ENCODE measurements at regions not wholly inside any gene's neighbourhood (a gene's known extent, or its start where the extent isn't known, plus 50 kb on each side); places are given as distances from the start of the nearest gene placed in this dataset.
A peak's percentile ranks its signal among the peaks of the same experiment; 100 is the strongest.

GRCh38 chr10:88104223-88104622, 240.8 kb downstream of the PTEN start:
- DNase-seq (ENCODE audit: insufficient read length, low spot score) = no peak
- peak; percentile 95 for FAIRE-seq

DNA sequence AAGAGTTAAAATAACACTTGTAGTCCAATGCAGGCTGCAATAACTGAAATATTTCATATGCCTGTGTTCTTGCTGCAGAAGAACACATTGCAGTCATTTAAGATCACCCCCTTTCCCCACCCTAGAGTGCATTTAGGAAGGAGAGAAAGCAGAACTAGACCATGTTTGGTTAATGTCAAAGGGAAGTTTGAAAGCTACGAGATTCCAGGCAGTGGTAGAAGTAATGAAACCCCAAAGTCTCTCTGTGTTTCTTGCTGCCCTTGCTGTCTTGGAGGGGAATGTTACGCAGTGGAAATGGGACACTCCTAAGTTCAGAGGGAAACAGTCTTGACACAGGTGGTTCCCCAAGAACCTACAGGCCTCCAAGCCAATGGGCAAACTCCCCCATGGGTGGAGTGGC, 242.9 kb downstream of the PTEN start:
- FAIRE-seq = peak; percentile 94

GRCh38 chr10:88107296-88108097, 244.1 kb downstream of the PTEN start:
- DNase-seq (ENCODE audit: insufficient read length, low spot score) (no peak), FAIRE-seq (no peak)

More for the DNA sequence above, 242.9 kb downstream of the PTEN start:
- DNase-seq (ENCODE audit: insufficient read length, low spot score) = no peak

GRCh38 chr10:88108115-88108610, 244.7 kb downstream of the PTEN start:
- no peak for DNase-seq (ENCODE audit: insufficient read length, low spot score)
- peak; percentile 100 for FAIRE-seq

GRCh38 chr10:88110355-88110754, 246.9 kb downstream of the PTEN start:
- FAIRE-seq = peak; percentile 91
- no peak for DNase-seq (ENCODE audit: insufficient read length, low spot score)

- no peak for DNase-seq (ENCODE audit: insufficient read length, low spot score)
- peak; percentile 88 for FAIRE-seq
Measured at GRCh38 chr10:88110822-88111221, 247.4 kb downstream of the PTEN start.

- DNase-seq (ENCODE audit: insufficient read length, low spot score) (no peak), FAIRE-seq (no peak)
Measured at GRCh38 chr10:88111294-88111693, 247.9 kb downstream of the PTEN start.

DNA sequence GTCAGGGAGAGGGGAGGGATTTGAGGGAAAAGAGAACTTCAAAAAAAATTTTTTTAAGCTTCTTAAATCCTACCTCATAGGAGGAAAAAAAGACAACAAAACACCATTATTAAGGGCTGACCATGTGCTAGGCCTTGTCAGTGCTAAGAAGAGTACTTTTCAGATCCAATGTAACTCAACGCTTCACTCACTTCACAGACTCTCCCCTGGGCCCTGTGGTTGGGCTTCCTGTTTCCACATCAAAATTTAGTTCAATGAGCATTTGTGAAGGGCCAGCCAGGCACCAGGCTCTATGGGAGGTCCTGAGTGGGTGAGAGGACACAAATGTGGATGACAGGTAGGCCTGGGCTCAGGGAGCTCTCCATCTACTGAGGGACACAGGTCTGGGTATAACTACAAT, 249.8 kb downstream of the PTEN start:
- DNase-seq (ENCODE audit: insufficient read length, low spot score) (no peak), FAIRE-seq (no peak)

DNA sequence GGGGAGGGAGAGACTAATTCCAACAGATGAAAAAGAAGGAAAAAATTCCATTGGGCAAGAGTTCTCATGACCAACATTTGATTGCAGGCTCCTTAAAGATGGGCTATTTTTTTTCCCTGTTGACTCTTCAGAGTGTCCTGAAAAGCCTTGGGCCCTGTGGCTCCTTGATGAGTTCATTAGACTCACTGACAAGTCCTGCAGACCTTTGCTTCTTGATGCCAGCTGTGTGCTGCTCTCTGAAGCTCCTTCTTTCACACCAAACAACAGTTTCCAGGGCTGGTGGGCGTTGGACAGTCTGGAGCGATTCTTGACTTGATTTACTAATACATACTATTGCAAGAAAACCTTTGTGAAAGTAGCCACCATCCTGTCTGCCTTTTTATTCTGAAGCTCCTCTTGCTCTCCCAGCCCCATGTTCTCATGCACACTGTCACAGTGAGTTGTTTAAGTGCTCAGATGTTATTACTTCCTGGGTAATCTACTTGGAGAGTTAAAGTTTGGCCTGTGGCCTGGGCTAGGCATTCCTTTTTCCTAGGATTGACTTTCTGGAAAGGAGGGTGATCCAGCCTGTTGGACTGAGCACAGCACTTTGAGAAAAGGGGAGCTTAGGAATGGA, 250.3 kb downstream of the PTEN start:
- DNase-seq (ENCODE audit: insufficient read length, low spot score) (no peak), FAIRE-seq (no peak)

DNA sequence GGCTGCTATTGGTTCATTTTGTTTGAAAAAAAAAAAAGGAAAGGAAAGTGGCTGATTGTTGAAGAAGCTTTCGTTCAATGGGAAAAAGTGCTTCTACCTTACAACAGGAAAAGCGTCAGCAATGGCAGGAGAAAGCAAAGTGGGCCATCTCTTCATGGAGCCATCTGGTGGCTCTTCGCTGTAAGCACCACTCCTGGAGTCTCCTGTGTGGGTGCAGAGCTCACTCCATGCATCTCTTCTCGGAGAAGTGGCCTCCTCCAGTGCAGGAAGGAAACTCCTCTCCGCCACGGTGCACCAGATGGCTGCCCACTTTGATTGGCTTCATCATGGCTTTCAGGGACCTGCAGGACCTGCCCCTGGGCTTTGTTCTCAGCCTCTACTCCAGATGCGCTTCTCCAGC, 250.9 kb downstream of the PTEN start:
- peak; percentile 99 for FAIRE-seq
- DNase-seq (ENCODE audit: insufficient read length, low spot score) = no peak

DNA sequence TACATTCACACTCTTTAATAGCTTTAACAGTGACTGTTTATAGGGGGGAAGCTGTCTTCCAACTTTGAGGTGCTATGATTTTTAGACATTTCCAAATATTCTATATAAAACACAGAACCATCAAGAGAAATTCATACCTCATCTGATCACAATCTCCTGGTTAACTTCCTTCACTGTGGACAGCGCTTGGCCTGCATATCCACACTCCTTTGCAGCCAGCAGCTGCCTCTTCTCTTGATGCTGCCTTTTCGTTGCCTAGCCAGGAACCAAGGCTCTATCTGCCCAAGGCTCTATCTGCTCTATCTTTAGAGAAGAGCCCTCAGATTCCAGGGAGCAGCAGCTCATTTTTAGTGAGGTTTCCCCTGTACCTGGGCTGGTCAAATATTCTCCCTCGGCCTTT, 252.0 kb downstream of the PTEN start:
- peak; percentile 64 for FAIRE-seq

GRCh38 chr10:88115968-88116367, 252.5 kb downstream of the PTEN start:
- DNase-seq (ENCODE audit: insufficient read length, low spot score) (no peak), FAIRE-seq (peak; percentile 35)

More for the DNA sequence above, 252.0 kb downstream of the PTEN start:
- DNase-seq (ENCODE audit: insufficient read length, low spot score) = no peak

DNA sequence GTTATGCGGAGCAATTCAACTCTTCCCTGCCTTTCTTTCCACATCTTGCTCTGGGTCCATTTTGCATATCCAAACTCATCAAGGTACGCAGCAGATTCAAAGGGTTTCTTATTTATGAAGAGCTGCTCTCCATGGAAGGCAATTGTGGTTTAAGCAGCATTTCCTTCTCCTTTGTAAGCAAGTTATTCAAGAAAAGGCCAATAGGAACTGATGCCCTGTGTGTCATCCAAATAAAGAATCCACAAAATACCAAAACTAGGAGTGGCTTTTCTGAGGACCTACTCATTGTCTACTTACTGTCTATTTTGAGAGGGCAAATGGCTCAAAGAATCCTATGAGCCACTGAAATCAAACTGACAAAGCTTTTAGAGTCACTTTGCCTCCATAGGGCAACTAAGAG, 253.1 kb downstream of the PTEN start:
- FAIRE-seq (peak; percentile 63), DNase-seq (ENCODE audit: insufficient read length, low spot score) (no peak)

- DNase-seq (ENCODE audit: insufficient read length, low spot score) (no peak), FAIRE-seq (peak; percentile 94)
Measured at GRCh38 chr10:88116971-88117626, 253.7 kb downstream of the PTEN start.

- DNase-seq (ENCODE audit: insufficient read length, low spot score) = no peak
- no peak for FAIRE-seq
Measured at GRCh38 chr10:88117869-88118632, 254.6 kb downstream of the PTEN start.

DNA sequence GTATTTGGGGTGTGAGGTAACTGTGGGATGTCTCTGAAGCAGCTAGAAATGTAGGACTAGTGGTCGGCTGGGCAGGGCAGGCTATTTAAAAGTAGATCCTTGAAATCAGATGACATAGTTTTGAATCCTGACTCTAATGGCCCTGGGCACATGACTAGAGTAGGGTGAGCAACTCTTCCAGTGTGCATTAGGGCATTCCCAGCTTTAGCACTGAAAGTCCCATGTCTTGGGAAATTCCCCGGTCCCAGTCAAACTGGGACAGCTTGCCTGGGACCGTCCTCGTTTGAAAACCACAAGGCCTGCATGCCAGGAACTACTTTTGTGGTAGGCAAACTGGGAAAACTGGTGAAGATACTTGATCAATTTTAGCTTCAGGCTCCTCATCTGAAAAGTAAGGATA, 255.3 kb downstream of the PTEN start:
- FAIRE-seq (peak; percentile 55), DNase-seq (ENCODE audit: insufficient read length, low spot score) (no peak)

DNA sequence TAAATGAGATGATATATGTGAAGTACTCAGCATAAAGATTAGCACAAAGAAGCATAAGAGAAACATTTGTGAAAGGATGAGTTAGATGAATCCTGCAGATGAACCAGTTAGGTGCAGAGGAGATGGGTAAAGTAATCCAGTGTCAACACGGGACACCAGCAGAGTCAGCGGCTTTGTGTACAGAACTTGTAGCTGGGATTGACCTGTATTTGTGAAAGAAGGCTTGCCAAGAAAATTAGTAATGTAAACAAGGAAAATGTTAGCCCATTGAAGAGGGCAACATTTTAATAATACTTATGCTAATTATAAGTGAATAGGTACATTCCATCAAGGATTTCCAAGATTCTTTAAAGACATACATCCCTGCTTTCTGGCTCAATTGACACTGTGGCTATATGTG, 255.7 kb downstream of the PTEN start:
- FAIRE-seq (peak; percentile 39), DNase-seq (ENCODE audit: insufficient read length, low spot score) (no peak)

DNA sequence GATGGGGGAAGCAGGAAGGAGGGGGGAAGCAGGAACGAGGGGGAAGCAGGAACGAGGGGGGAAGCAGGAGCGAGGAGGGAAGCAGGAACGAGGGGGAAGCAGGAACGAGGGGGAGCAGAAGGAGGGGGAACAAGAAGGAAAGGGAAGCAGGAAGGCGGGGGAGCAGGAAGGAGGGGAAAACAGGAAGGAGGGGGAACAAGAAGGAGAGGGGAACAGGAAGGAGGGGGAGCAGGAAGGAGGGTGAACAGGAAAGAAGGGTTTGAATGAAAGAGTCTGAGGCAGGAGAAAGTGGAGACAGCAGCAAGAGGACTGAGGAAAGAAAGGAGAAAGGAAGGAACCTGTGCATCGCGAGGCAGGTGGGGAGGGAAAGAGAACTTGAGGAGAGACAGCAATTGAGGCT, 256.6 kb downstream of the PTEN start:
- no peak for DNase-seq (ENCODE audit: insufficient read length, low spot score)
- no peak for FAIRE-seq

DNA sequence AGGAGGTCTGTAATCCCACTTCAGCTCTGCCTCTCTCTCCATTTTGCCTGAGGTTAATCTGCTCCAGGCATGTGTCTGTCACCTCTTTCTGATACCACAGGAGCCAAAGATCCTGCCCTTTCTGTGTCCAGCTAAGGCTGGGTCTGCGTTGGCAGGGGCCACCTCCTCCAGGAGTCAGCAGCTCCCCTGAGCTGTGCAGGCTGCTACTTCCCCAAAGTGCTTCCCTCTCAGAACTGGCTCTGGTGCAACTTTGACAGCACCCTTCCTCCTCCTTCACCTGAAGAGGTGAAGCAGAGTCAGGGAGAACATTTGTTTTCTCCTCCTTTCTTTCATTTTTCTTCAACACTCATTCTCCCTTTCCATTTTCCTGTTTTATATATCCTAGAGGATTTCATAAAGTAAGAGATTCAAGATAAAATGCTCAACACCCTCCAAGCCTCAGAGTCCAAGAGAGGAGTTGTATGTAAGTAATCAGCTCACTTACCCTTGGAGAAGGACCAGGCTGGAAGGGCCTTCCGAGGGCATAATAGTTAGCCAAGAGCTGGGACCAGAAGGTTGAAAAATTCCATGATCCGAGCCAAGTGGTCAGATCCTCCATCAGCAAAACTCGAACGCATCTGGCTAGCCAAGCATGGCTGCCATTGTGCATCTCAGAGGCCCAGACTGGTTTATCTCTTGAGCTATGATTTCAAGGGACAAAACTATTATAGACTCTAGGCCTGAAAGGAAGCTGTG, 257.3 kb downstream of the PTEN start:
- FAIRE-seq (peak; percentile 78), DNase-seq (ENCODE audit: insufficient read length, low spot score) (no peak)

- FAIRE-seq (no peak), DNase-seq (ENCODE audit: insufficient read length, low spot score) (no peak)
Measured at GRCh38 chr10:88121361-88121760, 257.9 kb downstream of the PTEN start.
